HEK293 (cell line): ENCODE measurements at regions not wholly inside any gene's neighbourhood (a gene's known extent, or its start where the extent isn't known, plus 50 kb on each side); places are given as distances from the start of the nearest gene placed in this dataset.

Experiments used
- EGR2 ChIP-seq: fragments of 450-650 bp; formaldehyde crosslinking; IDR thresholded peaks from 2 replicates; pipeline ENCODE4 v1.5.1; 2016; ENCODE audit warnings: low read depth, missing biosample characterization, missing genetic modification characterization
- FEZF1 ChIP-seq: fragments of 450-650 bp; formaldehyde crosslinking; IDR thresholded peaks from 2 replicates; pipeline ENCODE4 v1.5.1; 2016; ENCODE audit warnings: missing biosample characterization, missing genetic modification characterization
- GLIS2 ChIP-seq: fragments of 450-650 bp; formaldehyde crosslinking; IDR thresholded peaks from 2 replicates; pipeline ENCODE4 v1.5.1; 2016; ENCODE audit warnings: missing biosample characterization, missing genetic modification characterization
- HOXA7 ChIP-seq: sonication (generic); formaldehyde crosslinking; IDR thresholded peaks from 2 replicates; pipeline ENCODE4 v1.8.1; 2022; ENCODE audit warnings: missing genetic modification reagents, borderline replicate concordance
- KLF1 ChIP-seq: fragments of 450-650 bp; formaldehyde crosslinking; IDR thresholded peaks from 2 replicates; pipeline ENCODE4 v1.5.1; 2016; ENCODE audit warnings: missing biosample characterization, missing genetic modification characterization
- KLF10 ChIP-seq: fragments of 450-650 bp; IDR thresholded peaks from 2 replicates; pipeline ENCODE4 v1.5.1; 2018; ENCODE audit warnings: missing biosample characterization, mild to moderate bottlenecking, missing genetic modification characterization
- MZF1 ChIP-seq: fragments of 450-650 bp; formaldehyde crosslinking; IDR thresholded peaks from 2 replicates; pipeline ENCODE4 v1.5.1; 2017; ENCODE audit warnings: missing biosample characterization, missing genetic modification characterization, borderline replicate concordance
- REPIN1 ChIP-seq: fragments of 450-650 bp; formaldehyde crosslinking; IDR thresholded peaks from 2 replicates; pipeline ENCODE4 v1.5.1; 2017; ENCODE audit warnings: missing biosample characterization, missing genetic modification characterization, low read depth
- SP7 ChIP-seq: fragments of 450-650 bp; formaldehyde crosslinking; IDR thresholded peaks from 2 replicates; pipeline ENCODE4 v1.5.1; 2016; ENCODE audit warnings: missing biosample characterization, missing genetic modification characterization
- YY2 ChIP-seq: fragments of 450-650 bp; formaldehyde crosslinking; IDR thresholded peaks from 2 replicates; pipeline ENCODE4 v1.5.1; 2016; ENCODE audit warnings: missing biosample characterization, missing genetic modification characterization
- ZBTB17 ChIP-seq: fragments of 450-650 bp; formaldehyde crosslinking; IDR thresholded peaks from 2 replicates; pipeline ENCODE4 v1.5.1; 2016; ENCODE audit warnings: missing biosample characterization, missing genetic modification characterization
- ZBTB7A ChIP-seq: fragments of 450-650 bp; formaldehyde crosslinking; IDR thresholded peaks from 2 replicates; pipeline ENCODE4 v1.5.1; 2016; ENCODE audit warnings: low read depth, missing biosample characterization, missing genetic modification characterization
- ZNF121 ChIP-seq: fragments of 450-650 bp; formaldehyde crosslinking; IDR thresholded peaks from 2 replicates; pipeline ENCODE4 v1.5.1; 2016; ENCODE audit warnings: missing biosample characterization, missing genetic modification characterization
- ZNF132 ChIP-seq: fragments of 450-650 bp; formaldehyde crosslinking; IDR thresholded peaks from 2 replicates; pipeline ENCODE4 v1.5.1; 2017; ENCODE audit warnings: missing biosample characterization, missing genetic modification characterization, borderline replicate concordance
- ZNF16 ChIP-seq: fragments of 450-650 bp; formaldehyde crosslinking; IDR thresholded peaks from 2 replicates; pipeline ENCODE4 v1.5.1; 2016; ENCODE audit warnings: low read depth, missing biosample characterization, missing genetic modification characterization
- ZNF211 ChIP-seq: fragments of 450-650 bp; formaldehyde crosslinking; IDR thresholded peaks from 2 replicates; pipeline ENCODE4 v1.5.1; 2016; ENCODE audit warnings: low read depth, missing biosample characterization, missing genetic modification characterization
- ZNF214 ChIP-seq: fragments of 450-650 bp; formaldehyde crosslinking; IDR thresholded peaks from 2 replicates; pipeline ENCODE4 v1.5.1; 2017; ENCODE audit warnings: missing biosample characterization, mild to moderate bottlenecking, missing genetic modification characterization, borderline replicate concordance
- ZNF354C ChIP-seq: fragments of 450-650 bp; formaldehyde crosslinking; IDR thresholded peaks from 2 replicates; pipeline ENCODE4 v1.5.1; 2016; ENCODE audit warnings: missing biosample characterization, missing genetic modification characterization, low read depth, borderline replicate concordance
- ZNF423 ChIP-seq: fragments of 450-650 bp; formaldehyde crosslinking; IDR thresholded peaks from 2 replicates; pipeline ENCODE4 v1.5.1; 2016; ENCODE audit warnings: missing biosample characterization, missing genetic modification characterization
- ZNF473 ChIP-seq: fragments of 450-650 bp; formaldehyde crosslinking; IDR thresholded peaks from 2 replicates; pipeline ENCODE4 v1.5.1; 2017; ENCODE audit warnings: missing biosample characterization, missing genetic modification characterization
- ZNF501 ChIP-seq: fragments of 450-650 bp; formaldehyde crosslinking; IDR thresholded peaks from 2 replicates; pipeline ENCODE4 v1.5.1; 2016; ENCODE audit warnings: missing biosample characterization, missing genetic modification characterization
- ZNF544 ChIP-seq: fragments of 450-650 bp; formaldehyde crosslinking; IDR thresholded peaks from 2 replicates; pipeline ENCODE4 v1.5.0; 2017; ENCODE audit warnings: missing biosample characterization, missing genetic modification characterization
- ZNF558 ChIP-seq: fragments of 450-650 bp; formaldehyde crosslinking; IDR thresholded peaks from 2 replicates; pipeline ENCODE4 v1.5.1; 2016; ENCODE audit warnings: missing biosample characterization, missing genetic modification characterization
- ZNF610 ChIP-seq: fragments of 450-650 bp; formaldehyde crosslinking; IDR thresholded peaks from 2 replicates; pipeline ENCODE4 v1.5.1; 2016; ENCODE audit warnings: missing biosample characterization, missing genetic modification characterization, borderline replicate concordance
- ZNF621 ChIP-seq: fragments of 450-650 bp; formaldehyde crosslinking; IDR thresholded peaks from 2 replicates; pipeline ENCODE4 v1.5.1; 2017; ENCODE audit warnings: missing biosample characterization, missing genetic modification characterization
- ZNF623 ChIP-seq: fragments of 450-650 bp; formaldehyde crosslinking; IDR thresholded peaks from 2 replicates; pipeline ENCODE4 v1.5.1; 2016; ENCODE audit warnings: missing biosample characterization, missing genetic modification characterization
- ZNF670 ChIP-seq: fragments of 450-650 bp; formaldehyde crosslinking; IDR thresholded peaks from 2 replicates; pipeline ENCODE4 v1.5.1; 2016; ENCODE audit warnings: missing biosample characterization, missing genetic modification characterization, low read depth
- ZNF707 ChIP-seq: fragments of 450-650 bp; formaldehyde crosslinking; IDR thresholded peaks from 2 replicates; pipeline ENCODE4 v1.5.1; 2016; ENCODE audit warnings: missing biosample characterization, missing genetic modification characterization
- ZNF837 ChIP-seq: fragments of 450-650 bp; formaldehyde crosslinking; IDR thresholded peaks from 2 replicates; pipeline ENCODE4 v1.5.1; 2016; ENCODE audit warnings: missing biosample characterization, missing genetic modification characterization
- ZSCAN16 ChIP-seq: fragments of 450-650 bp; formaldehyde crosslinking; IDR thresholded peaks from 2 replicates; pipeline ENCODE4 v1.5.1; 2016; ENCODE audit warnings: missing biosample characterization, missing genetic modification characterization
- TF ChIP-seq, protein P1 (sequence below): fragments of 450-650 bp; formaldehyde crosslinking; IDR thresholded peaks from 2 replicates; pipeline ENCODE4 v1.5.1; 2016; ENCODE audit warnings: missing biosample characterization, missing genetic modification characterization
- TF ChIP-seq, protein P2 (sequence below): fragments of 450-650 bp; formaldehyde crosslinking; conservative IDR thresholded peaks from 2 replicates; pipeline ENCODE4 v1.5.1; 2016; ENCODE audit warnings: low read depth, missing biosample characterization, missing genetic modification characterization
- TF ChIP-seq, protein P3 (sequence below): fragments of 450-650 bp; formaldehyde crosslinking; IDR thresholded peaks from 2 replicates; pipeline ENCODE4; 2016; ENCODE audit warnings: missing biosample characterization, missing genetic modification characterization
- TF ChIP-seq, protein P4 (sequence below): fragments of 450-650 bp; formaldehyde crosslinking; IDR thresholded peaks from 2 replicates; pipeline ENCODE4 v1.5.1; 2016; ENCODE audit warnings: missing biosample characterization, missing genetic modification characterization

DNA sequence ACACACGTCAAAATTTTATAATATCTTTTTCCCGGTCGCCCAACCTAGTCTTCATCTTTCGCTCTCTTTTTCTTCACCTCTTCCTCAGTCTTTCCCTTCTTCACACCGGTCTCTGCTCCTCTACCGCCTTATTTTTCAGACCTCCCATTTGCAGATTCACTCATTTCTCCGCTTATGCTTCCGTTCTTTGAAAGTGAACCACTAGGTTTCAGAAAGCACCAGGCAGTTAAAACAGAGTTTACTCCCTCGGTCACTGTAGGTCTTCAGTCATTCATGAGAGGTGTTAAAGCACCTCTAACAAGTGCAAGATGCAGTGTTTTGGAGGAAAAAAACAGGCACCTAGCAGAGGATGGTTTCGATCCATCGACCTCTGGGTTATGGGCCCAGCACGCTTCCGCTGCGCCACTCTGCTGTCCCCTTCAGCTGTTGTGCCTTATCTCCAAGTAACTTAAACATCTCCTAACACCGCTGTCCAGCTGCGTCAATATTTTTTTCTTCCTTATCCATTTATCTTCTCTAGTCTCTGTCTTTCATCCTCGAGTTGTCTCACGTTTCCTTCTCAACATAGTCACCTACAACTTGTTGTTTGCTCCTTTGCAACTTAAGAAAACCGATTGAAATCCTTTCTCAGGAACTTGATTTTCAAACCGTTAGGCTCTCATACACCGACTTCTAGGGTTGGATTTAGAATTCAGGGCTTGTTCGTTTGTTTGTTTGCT, 119.7 kb upstream of the ZNF184 start (continued):
- TF ChIP-seq, protein P1, sequence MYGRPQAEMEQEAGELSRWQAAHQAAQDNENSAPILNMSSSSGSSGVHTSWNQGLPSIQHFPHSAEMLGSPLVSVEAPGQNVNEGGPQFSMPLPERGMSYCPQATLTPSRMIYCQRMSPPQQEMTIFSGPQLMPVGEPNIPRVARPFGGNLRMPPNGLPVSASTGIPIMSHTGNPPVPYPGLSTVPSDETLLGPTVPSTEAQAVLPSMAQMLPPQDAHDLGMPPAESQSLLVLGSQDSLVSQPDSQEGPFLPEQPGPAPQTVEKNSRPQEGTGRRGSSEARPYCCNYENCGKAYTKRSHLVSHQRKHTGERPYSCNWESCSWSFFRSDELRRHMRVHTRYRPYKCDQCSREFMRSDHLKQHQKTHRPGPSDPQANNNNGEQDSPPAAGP: peak; percentile 88
- TF ChIP-seq ZNF544: no peak
- TF ChIP-seq REPIN1: peak; percentile 64; the same call in 1 of the 2 replicates
- TF ChIP-seq YY2: no peak
- TF ChIP-seq SP7 (tag by site-specific recombination): peak; percentile 91
- no peak for TF ChIP-seq ZNF707
- TF ChIP-seq ZNF501: peak; percentile 96
- TF ChIP-seq ZNF121 (tag by site-specific recombination): no peak
- TF ChIP-seq ZNF621: no peak
- TF ChIP-seq EGR2 (tag by site-specific recombination): no peak
- no peak for TF ChIP-seq ZNF16 (tag by site-specific recombination)
- TF ChIP-seq ZSCAN16 (tag by site-specific recombination): peak; percentile 92
- TF ChIP-seq ZBTB7A (tag by site-specific recombination): peak; percentile 50
- TF ChIP-seq ZNF423 (tag by site-specific recombination): no peak
- TF ChIP-seq, protein P2, sequence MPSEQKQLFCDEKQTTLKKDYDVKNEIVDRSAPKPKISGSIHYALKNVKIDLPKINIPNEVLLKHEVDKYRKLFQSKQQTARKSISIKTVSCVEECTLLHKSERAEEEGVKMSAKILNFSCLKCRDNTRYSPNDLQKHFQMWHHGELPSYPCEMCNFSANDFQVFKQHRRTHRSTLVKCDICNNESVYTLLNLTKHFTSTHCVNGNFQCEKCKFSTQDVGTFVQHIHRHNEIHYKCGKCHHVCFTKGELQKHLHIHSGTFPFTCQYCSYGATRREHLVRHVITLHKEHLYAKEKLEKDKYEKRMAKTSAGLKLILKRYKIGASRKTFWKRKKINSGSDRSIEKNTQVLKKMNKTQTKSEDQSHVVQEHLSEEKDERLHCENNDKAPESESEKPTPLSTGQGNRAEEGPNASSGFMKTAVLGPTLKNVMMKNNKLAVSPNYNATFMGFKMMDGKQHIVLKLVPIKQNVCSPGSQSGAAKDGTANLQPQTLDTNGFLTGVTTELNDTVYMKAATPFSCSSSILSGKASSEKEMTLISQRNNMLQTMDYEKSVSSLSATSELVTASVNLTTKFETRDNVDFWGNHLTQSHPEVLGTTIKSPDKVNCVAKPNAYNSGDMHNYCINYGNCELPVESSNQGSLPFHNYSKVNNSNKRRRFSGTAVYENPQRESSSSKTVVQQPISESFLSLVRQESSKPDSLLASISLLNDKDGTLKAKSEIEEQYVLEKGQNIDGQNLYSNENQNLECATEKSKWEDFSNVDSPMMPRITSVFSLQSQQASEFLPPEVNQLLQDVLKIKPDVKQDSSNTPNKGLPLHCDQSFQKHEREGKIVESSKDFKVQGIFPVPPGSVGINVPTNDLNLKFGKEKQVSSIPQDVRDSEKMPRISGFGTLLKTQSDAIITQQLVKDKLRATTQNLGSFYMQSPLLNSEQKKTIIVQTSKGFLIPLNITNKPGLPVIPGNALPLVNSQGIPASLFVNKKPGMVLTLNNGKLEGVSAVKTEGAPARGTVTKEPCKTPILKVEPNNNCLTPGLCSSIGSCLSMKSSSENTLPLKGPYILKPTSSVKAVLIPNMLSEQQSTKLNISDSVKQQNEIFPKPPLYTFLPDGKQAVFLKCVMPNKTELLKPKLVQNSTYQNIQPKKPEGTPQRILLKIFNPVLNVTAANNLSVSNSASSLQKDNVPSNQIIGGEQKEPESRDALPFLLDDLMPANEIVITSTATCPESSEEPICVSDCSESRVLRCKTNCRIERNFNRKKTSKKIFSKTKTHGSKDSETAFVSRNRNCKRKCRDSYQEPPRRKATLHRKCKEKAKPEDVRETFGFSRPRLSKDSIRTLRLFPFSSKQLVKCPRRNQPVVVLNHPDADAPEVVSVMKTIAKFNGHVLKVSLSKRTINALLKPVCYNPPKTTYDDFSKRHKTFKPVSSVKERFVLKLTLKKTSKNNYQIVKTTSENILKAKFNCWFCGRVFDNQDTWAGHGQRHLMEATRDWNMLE: peak; percentile 17; the same call in 1 of the 2 replicates
- no peak for TF ChIP-seq ZNF132 (tag by site-specific recombination)
- peak; percentile 27; the same call in 1 of the 2 replicates for TF ChIP-seq ZNF623 (tag by site-specific recombination)
- no peak for TF ChIP-seq ZNF670 (tag by site-specific recombination)
- peak; percentile 98 for TF ChIP-seq ZBTB17 (tag by site-specific recombination)
- no peak for TF ChIP-seq GLIS2 (tag by site-specific recombination)
- TF ChIP-seq, protein P3, sequence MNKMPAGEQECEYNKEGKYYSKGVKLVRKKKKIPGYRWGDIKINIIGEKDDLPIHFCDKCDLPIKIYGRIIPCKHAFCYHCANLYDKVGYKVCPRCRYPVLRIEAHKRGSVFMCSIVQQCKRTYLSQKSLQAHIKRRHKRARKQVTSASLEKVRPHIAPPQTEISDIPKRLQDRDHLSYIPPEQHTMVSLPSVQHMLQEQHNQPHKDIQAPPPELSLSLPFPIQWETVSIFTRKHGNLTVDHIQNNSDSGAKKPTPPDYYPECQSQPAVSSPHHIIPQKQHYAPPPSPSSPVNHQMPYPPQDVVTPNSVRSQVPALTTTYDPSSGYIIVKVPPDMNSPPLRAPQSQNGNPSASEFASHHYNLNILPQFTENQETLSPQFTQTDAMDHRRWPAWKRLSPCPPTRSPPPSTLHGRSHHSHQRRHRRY (tag by site-specific recombination): no peak
- TF ChIP-seq ZNF473 (tag by site-specific recombination): no peak
- TF ChIP-seq ZNF214 (tag by site-specific recombination): no peak
- TF ChIP-seq ZNF610 (tag by site-specific recombination): peak; percentile 56; the same call in 1 of the 2 replicates
- peak; percentile 96 for TF ChIP-seq MZF1 (tag by site-specific recombination)
- TF ChIP-seq, protein P4, sequence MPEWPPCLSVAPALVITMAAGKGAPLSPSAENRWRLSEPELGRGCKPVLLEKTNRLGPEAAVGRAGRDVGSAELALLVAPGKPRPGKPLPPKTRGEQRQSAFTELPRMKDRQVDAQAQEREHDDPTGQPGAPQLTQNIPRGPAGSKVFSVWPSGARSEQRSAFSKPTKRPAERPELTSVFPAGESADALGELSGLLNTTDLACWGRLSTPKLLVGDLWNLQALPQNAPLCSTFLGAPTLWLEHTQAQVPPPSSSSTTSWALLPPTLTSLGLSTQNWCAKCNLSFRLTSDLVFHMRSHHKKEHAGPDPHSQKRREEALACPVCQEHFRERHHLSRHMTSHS (tag by site-specific recombination): no peak
- no peak; the same call in 1 of the 2 replicates for TF ChIP-seq KLF1 (tag by site-specific recombination)
- TF ChIP-seq FEZF1 (tag by site-specific recombination): no peak; the same call in 1 of the 2 replicates
- TF ChIP-seq HOXA7: no peak
- TF ChIP-seq KLF10: peak; percentile 59; the same call in 1 of the 2 replicates
- TF ChIP-seq ZNF837 (tag by site-specific recombination): peak; percentile 70
- peak; percentile 84; the same call in 1 of the 2 replicates for TF ChIP-seq ZNF558 (tag by site-specific recombination)
- TF ChIP-seq ZNF211: no peak
- no peak for TF ChIP-seq ZNF354C (tag by site-specific recombination)
